ENCODE measurements at regions not wholly inside any gene's neighbourhood (a gene's known extent, or its start where the extent isn't known, plus 50 kb on each side); places are given as distances from the start of the nearest gene placed in this dataset.
"Not testable (repeated sequence)": the region's sequence is repeated elsewhere in the genome, so short reads cannot be mapped to it uniquely, and the experiment has no call there.

DNA sequence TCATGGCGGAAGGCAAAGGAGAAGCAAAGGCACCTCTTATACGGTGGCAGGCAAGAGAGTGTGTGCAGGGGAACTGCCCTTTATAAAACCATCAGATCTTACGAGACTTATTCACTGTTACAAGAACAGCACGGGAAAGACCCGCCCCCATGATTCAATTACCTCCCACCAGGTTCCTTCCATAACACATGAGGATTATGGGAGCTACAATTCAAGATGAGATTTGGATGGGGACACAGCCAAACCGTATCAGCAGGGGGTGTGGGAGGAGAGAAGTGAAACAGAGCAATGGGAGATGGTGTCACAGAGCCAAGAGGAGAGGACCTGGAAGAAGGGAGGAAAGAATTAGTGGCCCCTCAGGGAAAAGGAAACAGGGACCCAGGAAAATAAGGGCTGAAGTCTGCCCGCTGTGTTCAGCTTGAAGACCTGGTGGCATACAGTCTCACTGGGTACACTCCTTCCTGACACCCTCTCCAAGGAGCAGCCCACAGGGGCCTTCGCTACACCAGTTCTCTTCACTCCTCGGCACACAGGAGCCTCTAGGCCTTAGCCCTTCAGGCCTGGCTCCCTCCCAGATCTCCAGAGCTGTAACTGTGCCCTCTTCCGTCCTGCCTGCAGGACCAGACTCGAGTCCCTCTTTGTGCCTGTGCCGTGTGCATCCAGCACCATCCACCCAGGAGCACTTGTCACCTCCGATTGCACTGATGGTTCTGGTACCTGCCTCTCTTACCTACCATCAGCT is 262.1 kb downstream of the EIPR1 start:
- FAIRE-seq (no peak), DNase-seq (ENCODE audit: low spot score) (no peak)

DNA sequence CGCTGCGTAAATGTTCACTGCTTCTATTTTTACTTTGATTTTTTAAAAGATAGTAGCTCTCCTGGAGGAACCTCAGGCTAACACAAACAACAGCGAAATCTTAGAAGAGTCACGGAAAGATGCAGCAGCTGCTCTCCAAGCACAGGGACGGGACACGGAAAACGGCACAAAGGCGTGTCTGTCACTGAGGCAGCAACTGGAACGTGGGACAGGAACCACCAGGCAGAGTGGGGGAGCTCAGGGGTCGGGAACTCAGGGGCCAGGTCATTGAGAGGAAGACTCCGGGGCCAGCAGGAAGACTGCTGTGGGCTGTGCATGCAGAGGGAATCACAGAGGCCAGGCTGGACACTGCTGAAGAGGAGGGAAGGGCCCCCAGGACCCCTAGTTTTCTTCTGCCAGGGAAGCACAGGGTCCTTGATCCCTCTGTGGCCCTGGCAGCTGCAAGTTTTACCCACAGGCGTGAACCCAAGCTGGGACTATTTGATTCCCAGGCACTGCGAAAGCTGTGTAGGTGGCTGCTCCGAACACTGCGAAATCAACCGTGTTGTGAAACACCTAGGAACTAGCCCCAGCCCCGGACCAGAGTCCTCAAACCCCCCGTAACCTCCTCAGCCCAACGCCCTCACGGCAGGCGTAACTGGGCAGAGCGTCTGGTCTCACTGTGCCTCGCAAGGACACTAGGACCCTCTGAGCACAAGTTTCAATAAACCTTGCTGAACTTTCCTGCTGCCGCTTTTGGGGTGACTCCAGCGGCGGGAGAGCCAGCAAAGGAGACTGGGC is 263.0 kb downstream of the EIPR1 start:
- FAIRE-seq, result no peak
- DNase-seq (ENCODE audit: low spot score), result no peak

GRCh38 chr2:3113769-3114168 is 263.8 kb downstream of the EIPR1 start:
- DNase-seq (ENCODE audit: low spot score), result no peak
- no peak for FAIRE-seq

- no peak for FAIRE-seq
- DNase-seq (ENCODE audit: low spot score), result no peak
These were observed 264.5 kb downstream of the EIPR1 start for GRCh38 chr2:3113122-3113521.

DNA sequence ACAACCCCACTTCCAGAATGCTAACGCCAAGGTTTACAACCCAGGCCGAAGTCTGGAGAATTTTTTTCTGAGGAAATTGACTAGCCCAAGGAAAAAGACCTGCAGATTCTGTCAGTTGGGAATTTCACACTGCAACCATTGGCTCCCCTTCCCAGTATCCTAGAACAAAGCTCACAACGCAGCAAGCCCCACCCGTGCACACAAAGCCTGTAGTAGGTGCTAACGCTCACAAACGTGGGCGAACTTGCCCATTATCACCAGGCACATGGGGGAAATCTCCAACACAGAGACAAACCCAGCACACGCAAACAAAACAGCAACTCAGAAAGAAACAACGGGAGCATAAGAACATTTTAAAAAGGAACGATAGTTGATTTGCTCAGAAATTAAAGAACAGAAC is 265.1 kb downstream of the EIPR1 start:
- DNase-seq (ENCODE audit: low spot score), result no peak
- FAIRE-seq, result no peak

DNA sequence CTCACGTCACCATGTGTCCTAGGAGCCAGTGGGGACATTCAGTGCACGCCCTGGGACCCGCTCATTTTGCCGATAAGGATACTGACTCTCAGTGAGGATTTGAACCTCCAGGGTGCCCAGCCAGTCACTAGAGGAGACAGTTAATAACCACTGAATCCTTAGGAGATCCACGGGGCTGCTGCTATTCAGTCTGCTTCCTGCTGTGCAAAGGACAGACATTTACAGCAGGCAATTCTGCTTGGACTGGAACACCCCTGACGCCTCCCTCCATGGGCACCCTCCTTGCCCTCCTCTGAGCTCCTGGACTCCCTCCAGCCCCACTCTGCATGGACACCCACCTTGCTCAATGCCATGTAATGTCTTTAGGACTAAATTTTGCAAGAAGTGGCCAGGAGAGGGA is 265.5 kb downstream of the EIPR1 start:
- DNase-seq (ENCODE audit: low spot score) (no peak), FAIRE-seq (no peak)

DNA sequence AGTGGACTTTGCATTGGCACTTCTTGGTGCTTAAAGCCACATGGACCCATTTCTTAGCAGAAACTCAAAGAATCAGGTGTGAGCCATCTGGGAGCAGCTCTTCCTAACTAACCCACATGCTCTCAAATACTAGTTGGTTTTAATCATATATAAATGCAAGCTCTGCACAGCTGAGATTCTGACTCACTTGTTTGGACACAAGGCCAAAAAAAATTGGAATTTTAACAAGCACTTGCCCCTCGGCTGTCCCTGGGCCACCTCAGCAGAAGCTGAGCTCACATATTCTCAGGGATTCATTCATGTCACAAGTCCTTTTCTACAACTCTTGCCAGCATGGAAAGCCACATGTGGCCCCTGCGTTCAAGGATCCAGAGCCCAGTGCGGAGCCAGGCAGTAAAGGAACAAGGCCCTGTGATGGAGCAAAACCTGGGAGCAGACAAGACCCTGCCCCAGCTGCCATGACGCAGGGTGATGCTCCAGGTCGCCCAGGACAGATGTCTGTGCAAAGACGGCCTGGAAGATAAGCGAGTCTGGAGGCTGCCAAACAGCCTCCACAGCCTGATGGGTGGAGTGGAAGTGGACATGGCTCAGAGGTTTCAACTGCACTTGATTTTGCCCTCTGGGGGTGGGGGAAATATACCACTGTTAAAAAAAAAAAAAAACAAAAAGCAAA is 266.5 kb downstream of the EIPR1 start:
- no peak for FAIRE-seq
- no peak for DNase-seq (ENCODE audit: low spot score)

DNA sequence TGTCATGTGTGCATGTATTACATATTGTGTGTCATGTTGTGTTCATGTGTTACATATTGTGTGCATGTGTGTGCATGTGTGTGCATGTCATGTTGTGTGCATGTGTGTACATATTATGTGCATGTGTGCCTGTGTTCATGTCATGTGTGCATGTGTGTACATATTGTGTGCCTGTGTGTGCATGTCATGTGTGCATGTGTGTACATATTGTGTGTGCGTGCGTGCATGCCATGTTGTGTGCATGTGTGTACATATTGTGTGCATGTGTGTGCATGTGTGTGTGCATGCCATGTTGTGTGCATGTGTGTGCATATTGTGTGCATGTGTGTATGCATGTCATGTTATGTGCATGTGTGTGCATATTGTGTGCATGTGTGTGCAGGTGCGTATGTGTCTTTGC is 267.1 kb downstream of the EIPR1 start:
- DNase-seq (ENCODE audit: low spot score) (no peak), FAIRE-seq (no peak)

DNA sequence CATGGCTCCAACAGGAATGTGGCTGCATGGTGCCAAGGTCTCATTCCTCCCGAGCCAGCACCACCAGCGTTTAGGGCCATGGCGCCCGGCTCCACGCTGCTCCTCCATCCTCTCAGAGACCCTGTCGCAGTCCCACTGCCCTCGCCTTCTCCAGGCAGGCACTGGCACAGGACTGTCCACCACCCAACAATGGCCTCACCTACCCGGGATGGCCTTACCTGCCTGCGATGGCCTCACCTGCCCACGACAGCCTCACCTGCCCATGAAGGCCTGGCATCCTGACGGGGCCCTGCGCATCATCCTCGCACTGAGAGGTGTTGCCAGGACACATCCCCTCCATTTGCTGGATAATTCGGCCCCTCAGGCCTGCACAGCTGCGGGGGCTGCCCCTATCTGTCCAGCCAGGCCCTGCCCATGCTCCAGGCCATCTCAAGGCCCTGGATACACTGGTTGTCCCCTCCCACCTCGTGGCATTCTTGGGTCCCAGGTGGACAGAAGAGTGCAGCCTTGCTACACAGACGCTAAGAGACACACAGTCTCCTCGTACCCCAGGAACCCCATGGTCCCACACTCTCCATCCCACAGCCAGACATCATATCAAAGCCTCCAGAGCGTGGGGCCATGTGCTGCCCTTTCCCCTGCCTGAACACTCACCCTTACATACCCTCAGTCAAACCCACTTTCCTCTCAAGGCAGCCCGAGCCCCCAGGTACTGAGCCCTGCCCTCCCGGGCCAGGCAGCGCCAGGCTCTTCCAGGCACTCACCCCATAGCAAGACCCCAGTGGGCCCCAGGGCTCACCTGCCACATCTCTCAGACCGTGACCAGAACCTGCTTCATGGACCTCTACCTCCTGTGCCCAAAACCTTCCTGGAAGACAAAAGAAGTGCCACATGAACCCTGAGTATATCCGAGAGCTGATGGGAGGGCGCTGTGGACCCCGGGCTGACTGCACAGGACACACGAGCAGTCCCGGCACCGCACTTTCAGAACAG is 268.6 kb downstream of the EIPR1 start:
- no peak for DNase-seq (ENCODE audit: low spot score)
- no peak for FAIRE-seq

DNA sequence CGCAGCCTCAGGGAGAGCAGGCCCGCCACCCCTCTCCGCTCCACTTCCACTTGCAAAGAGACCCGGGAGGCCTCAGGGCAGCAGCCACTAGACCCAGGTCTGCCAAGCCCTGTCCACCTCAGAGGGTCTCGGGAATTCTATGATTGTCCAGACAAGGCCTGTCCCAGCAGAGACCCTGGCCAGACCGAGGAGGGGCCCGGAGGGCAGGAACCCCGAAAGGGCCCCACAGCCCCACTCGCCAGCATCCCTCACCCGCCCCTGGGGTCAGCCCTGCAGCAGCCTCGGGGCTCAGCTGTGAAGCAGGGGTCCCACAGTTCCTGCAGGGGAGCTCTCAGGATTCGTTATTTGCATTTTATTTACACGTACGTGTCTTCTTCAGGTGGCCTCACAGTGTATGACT is 269.5 kb downstream of the EIPR1 start:
- FAIRE-seq, result no peak

DNA sequence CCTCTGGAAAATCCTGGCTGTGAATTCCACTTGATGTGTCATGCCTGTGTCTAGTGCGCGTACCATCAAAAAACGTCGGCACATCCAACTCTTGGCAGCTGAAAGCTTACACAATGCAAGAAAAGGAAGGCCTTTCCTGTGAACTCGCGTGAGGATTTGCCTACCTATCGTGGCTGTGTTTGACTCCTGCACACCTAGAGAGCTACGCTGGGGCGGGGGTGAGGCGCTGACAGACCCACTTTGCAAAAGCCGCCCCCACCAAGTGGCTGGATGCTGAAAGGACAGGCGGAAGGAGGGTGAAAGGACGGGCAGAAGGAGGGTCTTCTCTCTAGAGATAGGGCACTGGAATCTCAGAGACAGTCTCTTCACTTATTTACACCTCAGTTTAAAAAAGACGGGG is 270.1 kb downstream of the EIPR1 start:
- DNase-seq (ENCODE audit: low spot score) (no peak), FAIRE-seq (no peak)

More for the DNA sequence above, 269.5 kb downstream of the EIPR1 start:
- DNase-seq (ENCODE audit: low spot score), result no peak

GRCh38 chr2:3105814-3106569 is 271.6 kb downstream of the EIPR1 start:
- no peak for FAIRE-seq
- DNase-seq (ENCODE audit: low spot score), result no peak

DNA sequence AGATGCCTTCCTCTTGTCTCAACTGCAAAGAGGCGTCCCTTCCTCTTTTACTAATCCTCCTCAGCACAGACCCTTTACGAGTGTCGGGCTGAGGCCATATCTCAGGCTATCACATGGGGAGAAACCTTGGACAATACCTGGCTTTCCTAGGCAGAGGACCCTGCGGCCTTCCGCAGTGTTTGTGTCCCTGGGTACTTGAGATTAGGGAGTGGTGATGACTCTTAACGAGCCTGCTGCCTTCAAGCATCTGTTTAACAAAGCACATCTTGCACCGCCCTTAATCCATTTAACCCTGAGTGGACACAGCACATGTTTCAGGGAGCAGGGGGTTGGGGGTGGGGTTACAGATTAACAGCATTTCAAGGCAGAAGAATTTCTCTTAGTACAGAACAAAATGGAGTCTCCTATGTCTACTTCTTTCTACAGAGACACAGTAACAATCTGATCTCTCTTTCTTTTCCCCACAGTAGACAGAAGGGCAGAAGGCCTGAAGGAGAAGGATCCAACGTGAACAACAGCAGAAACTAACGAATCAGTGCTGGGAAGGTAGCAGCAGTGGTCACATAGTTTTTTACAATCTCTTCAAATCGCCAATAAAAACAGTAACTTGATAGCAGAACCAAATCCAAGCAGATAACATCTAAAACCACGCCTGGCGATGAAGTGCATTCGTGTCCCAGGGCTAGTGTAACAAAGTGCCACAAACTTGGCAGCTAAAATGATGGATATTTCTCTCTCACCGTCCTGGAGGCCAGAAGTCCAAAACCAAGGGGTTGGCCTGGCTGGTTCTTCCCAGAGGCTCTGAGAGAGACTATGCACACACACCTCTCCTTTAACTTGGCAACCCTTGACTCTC is 272.4 kb downstream of the EIPR1 start:
- not testable (repeated sequence) for DNase-seq (ENCODE audit: low spot score); FAIRE-seq

DNA sequence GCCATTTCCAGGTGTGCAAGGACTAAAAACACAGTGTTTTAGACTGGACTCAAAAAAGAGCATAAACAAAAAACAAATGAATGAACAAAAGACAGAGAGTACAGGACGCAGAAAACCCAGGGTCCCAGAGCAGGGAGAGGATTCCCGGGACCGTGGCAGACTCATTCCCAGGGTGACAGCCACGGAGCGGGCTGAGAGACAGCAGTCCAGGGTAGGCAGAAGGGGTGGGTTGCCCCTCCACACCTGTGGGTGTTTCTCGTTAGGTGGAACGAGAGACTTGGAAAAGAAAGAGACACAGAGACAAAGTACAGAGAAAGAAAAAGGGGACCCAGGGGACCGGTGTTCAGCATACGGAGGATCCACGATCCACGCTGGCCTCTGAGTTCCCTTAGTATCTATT is 273.4 kb downstream of the EIPR1 start:
- FAIRE-seq, result no peak
- DNase-seq (ENCODE audit: low spot score), result no peak

- DNase-seq (ENCODE audit: low spot score) (no peak), FAIRE-seq (no peak)
These were observed 274.6 kb downstream of the EIPR1 start for GRCh38 chr2:3102922-3103569.

GRCh38 chr2:3102081-3102921 is 275.3 kb downstream of the EIPR1 start:
- FAIRE-seq, result no peak
- DNase-seq (ENCODE audit: low spot score), result no peak

DNA sequence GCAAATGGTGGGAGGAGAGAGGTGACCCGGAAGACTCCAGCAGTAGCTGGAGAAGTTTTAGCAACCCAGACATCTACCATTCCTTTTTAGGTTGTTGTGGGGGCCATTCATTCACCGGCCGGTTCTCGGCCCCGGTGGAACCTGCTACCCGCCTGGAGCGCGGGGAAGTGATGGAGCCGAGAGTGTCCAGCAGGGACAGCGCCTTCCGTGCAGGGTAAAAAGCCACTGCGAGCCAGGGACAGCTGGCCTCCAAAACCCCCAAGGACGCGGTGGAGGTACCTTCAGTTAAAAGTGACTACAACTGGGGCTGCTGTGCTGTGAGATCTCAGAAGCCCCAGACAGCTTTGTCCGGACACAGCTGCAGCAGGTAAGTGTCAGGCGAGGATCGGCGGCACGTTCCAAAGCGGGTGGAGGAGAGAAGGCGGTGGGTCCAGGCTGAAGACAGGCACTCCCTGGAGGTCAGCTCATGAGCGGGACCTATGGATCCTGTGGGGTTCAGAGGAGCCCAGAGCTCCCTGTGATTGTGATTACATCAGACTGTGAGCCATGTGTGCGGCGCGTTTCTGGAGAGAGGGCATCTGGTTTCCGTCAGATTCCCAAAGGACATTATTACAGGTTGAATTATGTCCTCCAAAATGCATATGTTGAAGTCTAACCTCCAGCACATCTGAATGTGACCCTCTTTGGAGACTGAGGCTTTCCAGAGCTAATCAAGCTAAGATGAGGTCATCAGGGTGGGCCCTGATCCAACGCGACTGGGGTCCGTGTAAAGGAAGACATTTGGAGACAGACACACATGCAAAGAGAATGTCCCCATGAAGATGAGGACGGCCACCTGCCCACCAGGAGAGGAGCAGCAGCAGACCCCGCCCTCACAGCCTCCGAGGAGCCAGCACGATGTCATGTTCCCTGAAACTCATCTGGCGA is 276.3 kb downstream of the EIPR1 start:
- DNase-seq (ENCODE audit: low spot score), result no peak
- no peak for FAIRE-seq

All from RCC 7860 (cell line).